GM19468 (cell line): ENCODE measurements at regions not wholly inside any gene's neighbourhood (a gene's known extent, or its start where the extent isn't known, plus 50 kb on each side); places are given as distances from the start of the nearest gene placed in this dataset.

ENCODE experiments used
- ATAC-seq: cut with Tn5 transposase; IDR thresholded peaks from one replicate; pipeline ENCODE4 v1.9.1; 2021; ENCODE audit warnings: mild to moderate bottlenecking, moderate library complexity, moderate number of reproducible peaks; ENCODE audit not compliant: unreplicated experiment; ENCODE audit errors: extremely low read depth

DNA sequence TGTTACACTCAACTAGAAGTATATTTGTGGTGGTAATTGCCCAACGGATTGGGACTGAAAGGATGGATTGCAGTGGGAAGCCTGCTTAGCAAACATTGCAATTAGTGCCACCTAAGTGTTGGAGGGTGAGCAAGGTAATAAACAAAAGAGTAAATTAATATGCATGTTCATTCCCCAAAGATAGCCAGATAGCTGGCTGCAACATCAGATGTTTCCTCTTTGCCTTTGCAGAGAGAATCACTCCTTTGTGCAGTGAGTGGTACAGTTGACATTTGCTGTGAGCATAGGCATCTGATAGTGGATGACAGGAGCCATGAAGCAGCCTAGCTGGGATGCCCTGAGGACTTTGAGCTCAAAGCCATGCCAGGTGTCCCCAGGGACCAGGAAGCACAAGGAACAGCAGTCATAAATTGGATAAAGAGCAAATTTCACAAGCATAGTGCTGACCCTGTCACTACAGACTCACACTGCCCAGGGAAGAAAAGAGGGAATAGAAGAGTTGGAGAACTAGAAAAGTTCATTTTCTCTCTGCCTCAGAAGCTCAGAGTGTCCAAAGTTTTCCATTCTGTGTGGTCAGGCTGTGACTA, 336.1 kb upstream of the SLC30A5 start:
- ATAC-seq, result no peak

DNA sequence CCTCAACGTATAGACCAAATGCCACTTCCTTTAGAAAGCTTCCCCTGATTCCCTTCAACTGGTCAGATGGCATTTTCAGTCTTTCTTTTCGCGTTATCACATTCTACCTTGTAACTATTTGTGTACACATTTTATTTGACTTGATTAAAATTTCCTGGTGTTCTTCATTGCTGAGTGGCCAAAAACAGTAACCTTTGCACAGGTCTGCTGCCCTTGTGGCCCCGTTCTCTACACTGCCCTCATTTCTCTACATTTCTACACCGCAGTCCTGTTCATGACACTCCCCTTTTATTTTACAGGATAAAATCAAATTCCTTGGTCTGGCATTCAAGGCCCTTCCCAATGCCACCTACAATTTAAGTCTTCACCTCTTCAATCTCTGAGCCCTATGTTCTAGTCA, 334.2 kb upstream of the SLC30A5 start:
- ATAC-seq, result no peak

DNA sequence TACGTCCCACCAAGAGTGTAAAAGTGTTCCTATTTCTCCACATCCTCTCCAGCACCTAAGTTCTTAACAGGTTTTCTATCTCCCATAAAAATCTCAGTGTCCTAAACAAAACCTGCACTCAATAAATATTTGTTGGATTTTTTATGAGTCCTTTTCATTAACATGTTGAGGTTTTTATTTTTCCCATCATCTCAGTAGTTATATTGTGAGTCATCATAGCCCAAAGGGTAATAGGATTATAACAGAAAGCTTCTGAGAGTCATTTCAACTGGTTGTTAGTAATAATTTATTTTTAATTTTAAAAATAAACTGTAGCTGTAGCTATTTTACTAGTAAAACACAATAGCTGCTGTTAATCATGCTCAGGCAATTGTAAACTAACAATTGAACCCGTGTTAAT, 331.6 kb upstream of the SLC30A5 start:
- no peak for ATAC-seq

DNA sequence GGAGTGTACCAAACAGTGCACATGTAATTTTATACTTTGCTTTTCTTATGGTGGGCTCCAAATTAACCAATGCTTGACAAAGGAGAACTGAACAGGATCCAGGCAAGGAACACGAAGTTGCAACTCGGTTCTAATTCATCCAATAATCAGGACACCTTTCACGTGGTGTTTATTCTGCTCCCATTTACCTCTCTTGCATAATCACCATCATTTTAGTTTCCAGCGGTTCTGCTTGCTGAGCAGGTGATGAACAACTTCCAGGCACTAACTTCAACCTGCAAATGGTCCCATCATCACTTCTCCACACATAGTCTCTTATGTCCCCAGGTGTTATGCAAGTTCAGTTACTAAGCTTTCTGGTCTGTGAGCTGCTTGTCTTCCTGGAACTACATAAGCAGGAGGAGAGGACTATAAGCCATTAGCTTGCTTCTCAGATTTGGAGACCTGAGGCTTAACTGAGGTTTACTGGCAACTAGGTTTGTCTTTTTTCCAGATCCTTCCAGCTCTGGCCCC, 326.8 kb upstream of the SLC30A5 start:
- no peak for ATAC-seq

DNA sequence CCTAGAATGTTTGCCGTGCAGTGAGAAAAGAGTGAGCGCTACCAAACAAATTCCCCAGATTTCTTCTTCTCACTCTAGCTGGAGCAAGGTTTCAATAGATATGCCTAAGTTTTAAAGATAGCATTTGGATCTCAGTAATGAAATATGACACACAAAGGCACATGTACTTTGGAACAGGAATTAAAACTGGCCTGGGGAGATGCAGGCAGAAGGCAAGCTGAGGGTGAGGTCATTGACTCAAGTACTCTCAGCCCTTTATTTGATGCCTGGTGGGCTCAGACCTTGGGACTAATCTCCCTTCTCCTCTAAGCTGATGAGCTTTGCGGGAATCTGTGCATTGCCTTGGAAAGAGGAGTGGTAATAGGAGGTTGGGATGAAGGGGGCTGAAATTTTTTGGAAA, 323.3 kb upstream of the SLC30A5 start:
- no peak for ATAC-seq

DNA sequence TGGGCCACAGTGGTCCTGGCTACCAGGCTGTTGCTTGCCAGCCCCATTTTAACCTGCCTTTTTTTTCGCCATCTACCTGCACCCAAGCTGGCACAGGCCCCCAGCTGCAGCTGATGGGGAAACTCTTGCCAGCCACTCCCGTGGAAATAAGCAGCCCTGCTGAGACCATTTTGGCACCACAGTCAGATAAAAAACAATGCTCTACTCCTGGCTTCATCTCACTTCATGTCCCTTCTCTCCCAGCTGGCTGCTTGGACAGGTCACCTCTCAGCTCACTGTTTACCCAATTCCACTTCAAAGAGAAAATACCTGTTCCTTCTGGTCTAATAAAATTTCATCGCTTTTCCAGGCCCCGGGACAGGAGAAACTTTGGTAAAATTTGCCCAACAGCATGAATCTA, 322.6 kb upstream of the SLC30A5 start:
- ATAC-seq, result no peak

DNA sequence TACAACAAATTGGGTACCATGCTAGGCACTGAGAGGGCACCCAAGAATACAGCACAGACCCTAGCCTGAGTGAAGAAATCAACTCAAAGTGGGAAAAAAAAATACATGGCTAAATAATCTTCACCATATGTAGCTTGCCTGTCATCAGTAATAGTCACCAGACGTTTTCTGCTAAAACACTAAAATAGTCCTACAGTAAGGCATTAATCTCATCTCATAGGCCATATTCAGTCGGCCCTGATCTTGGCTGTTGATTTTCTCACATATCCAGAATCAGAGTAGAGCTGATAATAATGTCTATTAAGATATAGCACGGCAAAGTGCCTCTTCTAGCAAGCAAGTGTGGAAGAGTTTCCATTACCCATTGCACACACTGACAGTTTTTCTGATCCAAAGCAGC, 322.1 kb upstream of the SLC30A5 start:
- no peak for ATAC-seq

DNA sequence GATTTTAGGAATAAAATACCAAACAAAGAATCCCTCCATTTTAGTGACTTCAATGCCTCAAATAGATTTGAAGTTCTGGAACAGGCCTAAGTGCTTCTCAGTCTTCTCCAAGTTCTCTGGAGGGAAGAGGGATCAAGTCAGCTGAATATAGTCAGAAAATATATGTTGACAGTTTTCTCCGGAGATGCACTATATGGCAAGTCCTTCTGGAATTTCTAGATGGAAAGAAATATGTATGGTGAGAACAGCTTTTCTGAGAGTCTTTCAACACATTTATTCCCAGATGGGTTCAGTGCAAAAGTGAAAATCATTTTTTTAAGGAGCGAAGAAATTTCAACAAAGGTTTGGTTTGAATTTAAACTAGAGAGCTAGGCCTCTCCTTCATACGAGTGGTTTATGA, 317.4 kb upstream of the SLC30A5 start:
- ATAC-seq, result no peak

DNA sequence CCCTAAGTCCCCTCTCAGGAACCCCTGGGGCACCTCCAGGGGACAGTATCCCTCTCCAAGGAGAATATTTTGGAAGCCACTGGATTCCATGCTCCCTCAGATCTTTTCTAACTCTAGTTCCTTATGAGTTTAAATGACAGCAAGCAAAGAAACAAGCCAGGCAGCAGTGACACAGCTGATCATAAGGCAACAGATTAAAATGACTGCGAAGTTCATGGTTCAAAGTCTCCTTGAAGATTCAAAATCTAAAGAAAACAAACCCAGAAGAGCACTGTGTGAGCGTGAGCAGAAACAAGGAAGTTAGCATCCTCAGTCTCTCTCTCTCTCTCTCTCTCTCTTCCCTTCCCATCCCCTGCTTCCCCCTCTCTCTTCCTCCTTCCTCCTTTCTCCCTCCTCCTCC, 316.7 kb upstream of the SLC30A5 start:
- ATAC-seq, result no peak

DNA sequence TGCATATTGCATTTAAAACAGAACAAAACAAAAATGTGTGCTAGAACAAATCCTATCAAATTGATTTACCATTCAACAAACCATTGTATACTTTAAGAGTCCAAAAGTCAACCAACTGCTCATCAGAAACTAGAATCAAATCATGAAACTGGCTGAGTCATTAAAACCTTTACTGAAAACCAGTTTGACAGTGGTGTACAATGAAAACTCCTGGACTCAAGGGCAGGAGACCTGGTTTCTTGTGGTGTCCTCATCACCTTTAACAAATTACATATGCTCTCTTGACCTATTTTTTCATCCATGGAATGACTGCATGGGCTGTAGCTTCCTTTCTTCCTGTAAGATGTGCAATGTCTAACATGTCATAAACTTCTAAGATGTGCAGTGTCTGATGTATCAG, 315.3 kb upstream of the SLC30A5 start:
- no peak for ATAC-seq

DNA sequence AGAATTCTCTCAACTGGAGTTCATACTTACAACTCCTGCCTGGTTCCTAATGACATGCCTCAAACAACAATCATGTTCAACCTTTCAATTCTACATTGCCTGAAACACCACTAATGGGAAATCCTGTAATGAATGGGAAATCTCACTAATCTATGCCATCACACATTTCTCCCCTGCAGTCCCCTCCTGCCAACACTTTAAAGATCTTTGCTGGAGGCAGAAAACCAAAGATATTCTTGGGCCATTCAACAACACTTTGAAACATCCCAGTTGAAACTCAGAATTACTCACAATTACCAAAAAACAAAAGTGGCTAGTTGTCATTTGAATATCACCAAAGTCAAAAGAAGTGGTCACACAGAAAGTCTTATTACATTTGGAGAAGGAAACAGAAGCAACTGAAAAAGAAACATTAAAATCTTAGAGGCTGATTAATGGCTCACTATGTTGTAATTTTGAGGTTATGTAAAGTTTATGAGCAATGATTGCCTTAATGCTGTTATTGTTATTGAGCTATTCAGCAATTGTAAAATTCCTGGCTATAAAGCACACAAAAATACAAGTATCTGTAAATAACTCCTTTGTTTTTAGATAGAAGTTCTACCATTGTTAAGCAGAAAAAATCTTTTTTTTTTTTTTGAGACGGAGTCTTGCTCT, 313.4 kb upstream of the SLC30A5 start:
- ATAC-seq, result no peak

DNA sequence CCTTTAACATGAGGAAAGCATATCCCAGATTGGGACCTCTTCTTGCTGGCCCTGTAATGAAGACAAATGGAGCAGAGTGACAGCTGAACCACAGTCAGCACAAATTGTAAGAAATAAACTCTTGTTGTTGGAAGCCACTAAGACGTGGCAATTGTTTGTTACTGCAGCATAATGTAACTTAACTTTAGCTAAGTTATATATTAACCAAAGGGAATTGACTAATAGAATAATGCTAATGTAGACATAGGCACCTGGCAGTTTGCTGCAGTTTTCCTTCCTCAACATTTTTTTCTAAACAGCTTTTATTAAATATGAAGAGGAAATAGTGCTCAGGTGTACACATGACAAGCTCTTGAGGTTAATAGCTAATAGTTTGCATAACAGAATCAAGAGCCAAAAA, 300.7 kb upstream of the SLC30A5 start:
- ATAC-seq, result no peak

DNA sequence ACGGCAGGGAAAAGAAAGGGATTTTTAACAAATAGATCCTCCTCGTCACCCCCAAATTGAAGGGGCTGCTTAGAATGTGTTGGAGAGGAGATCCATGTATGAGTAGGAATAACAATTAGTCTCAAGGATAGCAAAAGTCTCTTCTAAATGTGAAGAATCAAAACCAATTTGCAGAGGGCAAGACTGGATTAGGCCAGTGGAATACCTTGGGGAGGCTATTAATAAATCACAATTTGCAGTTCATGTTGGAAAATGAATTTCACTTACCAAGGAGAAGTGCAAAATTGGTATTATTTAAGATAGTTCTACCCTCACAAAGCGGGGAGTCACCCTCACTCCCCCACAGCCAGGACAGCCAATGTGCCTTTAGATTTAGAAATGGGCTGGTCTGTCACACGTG, 299.8 kb upstream of the SLC30A5 start:
- no peak for ATAC-seq

DNA sequence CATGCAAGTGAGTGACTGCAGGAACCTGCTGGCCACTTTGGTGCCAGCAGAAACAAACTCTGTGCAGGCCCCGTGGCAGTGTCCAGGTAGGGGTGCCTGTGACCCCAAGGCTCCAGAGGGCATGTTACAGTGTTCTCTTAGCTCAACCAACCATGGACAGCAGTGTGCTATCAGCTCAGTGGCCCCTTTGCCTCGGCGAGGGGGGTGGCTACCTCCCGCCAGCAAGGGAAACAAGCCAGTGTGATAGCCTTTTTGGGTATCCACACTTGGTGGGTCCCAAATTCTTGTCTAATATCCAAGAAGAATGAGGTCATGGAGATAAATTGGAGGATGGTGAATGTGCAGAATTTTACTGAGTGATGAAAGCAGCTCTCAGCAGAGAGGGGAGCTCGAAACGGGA, 298.6 kb upstream of the SLC30A5 start:
- ATAC-seq, result no peak

DNA sequence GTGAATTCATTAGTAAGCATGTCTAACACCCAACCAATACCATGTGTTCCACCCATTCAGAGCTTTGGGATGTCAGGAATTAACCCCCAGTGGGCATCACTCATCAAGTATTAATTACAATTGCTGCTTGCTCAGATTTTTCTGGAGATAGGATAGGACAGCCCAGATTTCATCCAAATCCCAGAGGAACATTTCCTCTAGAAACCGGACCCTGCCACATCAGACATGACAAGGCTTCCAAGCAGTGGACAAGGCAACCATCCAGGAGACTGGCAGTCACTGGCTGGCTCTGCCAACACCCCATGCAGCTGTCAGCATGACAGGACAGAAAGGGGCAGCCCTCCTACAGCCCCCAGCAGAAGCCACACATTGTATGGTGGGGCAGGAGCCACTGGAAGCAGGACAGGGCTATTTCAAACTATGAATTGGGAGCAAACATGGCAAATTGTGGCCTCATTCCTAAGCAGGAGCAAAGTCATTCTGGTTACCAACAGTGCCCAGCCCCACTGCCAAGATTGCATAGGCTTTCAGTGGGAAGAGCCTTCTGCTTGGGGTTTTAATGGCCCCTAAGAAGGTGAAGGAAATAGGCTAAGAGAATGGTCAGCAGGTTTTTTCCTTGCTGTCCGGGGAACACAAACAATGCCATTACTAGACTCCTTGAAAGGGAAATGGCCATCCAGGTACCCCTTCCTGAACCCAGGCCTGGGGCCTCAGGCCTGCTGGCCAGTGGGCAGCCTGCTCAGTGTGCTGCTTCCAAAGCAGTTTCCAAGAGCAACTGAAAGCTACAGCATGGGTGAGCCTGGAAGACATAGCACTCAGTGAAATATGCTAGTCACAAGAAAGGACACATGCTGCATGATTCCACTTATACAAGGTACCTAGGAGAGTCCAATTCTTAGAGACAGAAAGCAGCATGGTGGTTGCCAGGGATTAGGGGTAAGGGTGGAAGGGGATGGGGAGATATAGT, 294.7 kb upstream of the SLC30A5 start:
- ATAC-seq, result no peak

DNA sequence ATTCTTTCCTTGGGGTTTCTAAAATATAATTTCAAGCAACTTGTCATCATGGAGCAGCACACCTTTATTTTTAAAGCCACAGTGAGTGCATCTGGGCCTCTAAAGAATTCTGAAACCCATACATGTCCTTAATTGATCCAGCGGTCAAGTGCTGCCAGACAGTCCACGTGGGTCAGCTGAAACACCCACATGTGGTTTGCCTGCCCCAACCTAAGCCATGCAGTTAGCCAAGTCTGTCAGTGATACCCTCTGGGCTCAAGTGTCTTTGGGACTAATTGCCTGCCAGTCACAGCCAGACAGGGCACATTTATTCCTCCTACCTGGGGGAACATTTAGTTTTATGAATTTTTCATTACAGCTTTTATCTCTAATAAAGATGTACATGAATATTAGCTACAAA, 291.4 kb upstream of the SLC30A5 start:
- ATAC-seq, result no peak

DNA sequence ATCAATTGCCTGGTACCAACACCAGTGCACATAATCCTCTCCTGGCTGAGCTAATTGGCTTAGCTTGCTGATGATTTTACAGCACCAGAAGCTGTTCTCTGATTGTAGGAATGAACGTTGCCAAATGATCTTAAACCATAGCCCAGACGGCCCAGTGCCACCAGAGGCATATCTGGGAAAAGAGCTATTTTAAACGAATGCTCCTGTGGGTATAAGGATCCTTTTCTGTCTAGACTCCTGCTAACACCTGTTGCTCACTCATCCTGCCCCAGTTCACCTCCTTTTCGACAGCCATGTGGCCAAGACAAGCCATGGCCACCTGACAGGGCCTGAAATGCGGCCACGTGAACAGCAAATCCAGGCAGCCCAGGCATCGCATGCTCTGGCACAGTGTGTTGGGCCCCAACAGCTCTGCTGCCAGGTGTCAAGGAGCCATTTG, 289.9 kb upstream of the SLC30A5 start:
- no peak for ATAC-seq

DNA sequence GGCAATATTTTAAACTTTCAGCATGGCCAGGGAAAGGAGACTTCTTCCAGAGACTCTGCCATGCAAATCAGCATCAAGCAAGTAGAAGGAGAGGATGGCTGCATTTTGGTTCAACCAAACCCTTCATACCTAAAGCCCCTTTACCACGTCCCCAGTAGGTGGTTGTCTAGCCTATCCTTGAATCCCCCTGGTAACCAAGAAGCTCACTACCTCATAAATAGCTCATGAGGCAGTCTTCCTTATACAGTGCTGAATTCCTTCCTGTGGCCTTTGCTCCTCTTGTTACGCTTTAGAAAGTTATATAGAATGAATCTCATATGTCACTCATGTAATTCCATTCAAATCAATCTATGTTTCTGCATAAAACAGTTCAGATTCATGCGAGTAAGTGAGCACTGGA, 289.5 kb upstream of the SLC30A5 start:
- ATAC-seq, result no peak

DNA sequence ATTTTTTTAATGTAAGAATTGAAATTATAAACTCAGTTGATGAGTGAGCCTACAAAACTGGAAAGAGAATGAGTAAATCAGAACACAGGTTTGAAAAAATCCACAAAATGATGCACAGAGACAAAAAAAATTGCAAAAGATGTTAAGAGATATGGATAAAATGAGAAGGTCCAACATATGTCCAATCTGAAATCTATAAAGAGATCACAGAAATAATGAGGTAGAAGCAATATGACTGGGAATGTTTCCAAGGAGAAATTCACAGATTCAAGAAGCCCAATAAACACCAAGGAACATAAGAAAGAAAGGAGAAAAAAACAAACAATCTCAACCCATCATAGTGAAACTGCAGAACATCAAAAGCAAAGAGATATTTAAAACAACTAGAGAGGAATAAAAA, 288.4 kb upstream of the SLC30A5 start:
- ATAC-seq, result no peak

DNA sequence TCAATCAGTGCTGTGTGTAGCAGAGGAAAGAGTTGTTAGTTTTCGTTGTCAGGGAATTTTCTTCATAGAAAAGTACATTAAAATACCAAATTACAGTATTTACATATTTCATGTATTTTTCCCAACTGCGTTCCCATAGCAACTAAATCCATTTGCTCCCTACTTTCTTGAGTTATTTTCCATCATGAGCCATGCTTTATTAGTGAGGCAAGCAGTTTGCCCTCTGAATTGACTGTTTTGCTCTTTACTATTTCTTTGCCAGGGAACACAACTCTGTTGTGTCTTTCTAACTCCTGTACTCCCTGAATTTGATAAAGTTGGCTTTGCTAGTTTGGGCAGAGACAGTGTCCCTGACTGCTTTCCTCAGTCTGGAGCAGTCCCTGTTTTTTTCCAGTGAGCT, 276.2 kb upstream of the SLC30A5 start:
- ATAC-seq, result no peak

DNA sequence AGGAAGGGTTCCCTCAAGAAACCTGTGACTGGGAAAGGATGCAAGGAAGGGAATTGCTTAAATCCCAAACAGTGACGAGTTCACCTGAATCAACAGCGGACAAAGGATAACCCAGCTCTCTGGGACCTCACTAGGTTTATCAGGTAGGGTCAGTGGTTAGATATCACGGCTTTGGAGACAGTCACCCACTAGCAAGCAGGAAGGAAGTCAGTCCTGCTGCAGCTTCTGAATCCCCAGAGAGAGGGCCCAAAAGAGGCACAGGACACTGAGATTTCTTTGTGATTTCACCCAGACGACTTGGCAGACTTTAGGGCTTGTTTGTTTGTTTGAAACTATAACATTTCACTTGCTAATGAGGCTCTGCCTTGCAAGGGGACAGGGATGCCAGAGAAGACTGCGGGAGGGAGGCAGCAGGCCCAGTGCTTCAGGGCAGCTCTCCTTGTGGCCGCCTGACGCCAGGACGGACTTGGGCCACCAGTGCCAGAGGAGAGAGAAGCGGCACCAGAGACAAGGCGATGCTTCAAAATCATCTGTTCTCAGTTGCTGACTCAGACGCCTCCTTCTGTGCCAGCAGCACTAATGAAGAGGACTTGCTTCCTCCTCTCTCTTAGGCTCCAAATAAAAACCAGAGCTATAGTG, 275.6 kb upstream of the SLC30A5 start:
- no peak for ATAC-seq
